Transverse colon (tissue), 3 donors: ENCODE measurements at regions not wholly inside any gene's neighbourhood (a gene's known extent, or its start where the extent isn't known, plus 50 kb on each side); places are given as distances from the start of the nearest gene placed in this dataset.

Experiments used
- EP300 ChIP-seq: sonication (generic); formaldehyde crosslinking; IDR thresholded peaks from one replicate; pipeline ENCODE4 v1.6.1; 2017; ENCODE audit warnings: antibody characterized with exemption, low read depth
- TF ChIP-seq, protein P1 (sequence below), 5 experiments: fragments of 200-600 bp in 3 of 5; fragments of 450-650 bp in 2 of 5; sonication (generic) in 3 of 5; IDR thresholded peaks; 1 replicate in 2 of 5; 2 replicates in 3 of 5; pipeline ENCODE4 v1.5.1; 2016 to 2017; ENCODE audit warnings: antibody characterized with exemption in 5 of 5, inconsistent platforms in 3 of 5, mild to moderate bottlenecking in 2 of 5, moderate library complexity in 1 of 5

DNA sequence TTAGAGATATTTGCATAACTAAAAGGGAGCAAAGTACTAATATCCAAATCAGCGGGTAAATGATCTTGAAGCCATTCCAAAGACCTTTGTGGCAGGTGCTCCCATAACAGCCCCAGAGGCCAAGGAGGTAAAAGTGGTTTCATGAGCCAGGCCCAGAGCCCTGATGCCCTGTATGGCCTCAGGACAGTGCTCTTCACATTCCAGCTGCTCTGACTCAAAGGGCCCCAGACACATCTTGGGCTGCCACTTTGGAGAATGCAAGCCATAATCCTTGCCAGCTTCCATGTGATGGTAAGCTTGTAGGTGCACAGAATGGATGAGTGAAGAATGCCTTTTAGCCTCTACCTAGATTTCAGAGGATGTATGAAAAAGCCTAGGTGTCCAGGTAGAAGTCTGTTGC, 933.4 kb downstream of the SLC16A7 start:
- TF ChIP-seq EP300: no peak
- TF ChIP-seq, protein P1, sequence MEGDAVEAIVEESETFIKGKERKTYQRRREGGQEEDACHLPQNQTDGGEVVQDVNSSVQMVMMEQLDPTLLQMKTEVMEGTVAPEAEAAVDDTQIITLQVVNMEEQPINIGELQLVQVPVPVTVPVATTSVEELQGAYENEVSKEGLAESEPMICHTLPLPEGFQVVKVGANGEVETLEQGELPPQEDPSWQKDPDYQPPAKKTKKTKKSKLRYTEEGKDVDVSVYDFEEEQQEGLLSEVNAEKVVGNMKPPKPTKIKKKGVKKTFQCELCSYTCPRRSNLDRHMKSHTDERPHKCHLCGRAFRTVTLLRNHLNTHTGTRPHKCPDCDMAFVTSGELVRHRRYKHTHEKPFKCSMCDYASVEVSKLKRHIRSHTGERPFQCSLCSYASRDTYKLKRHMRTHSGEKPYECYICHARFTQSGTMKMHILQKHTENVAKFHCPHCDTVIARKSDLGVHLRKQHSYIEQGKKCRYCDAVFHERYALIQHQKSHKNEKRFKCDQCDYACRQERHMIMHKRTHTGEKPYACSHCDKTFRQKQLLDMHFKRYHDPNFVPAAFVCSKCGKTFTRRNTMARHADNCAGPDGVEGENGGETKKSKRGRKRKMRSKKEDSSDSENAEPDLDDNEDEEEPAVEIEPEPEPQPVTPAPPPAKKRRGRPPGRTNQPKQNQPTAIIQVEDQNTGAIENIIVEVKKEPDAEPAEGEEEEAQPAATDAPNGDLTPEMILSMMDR (IDR thresholded peaks at IDR 0.05): no peak
